HepG2 (cell line): ENCODE measurements at regions not wholly inside any gene's neighbourhood (a gene's known extent, or its start where the extent isn't known, plus 50 kb on each side); places are given as distances from the start of the nearest gene placed in this dataset.

Source experiments
- ATAC-seq: fragments of 200-7000 bp; cut with Tn5 transposase; 3 replicates; pipeline ENCODE4 v1.9.1; 2020; ENCODE audit warnings: mild to moderate bottlenecking, moderate library complexity
- BruUV-seq: library from RNA; stranded (reverse); fragments of 400-500 nt; replicated peaks from 2 replicates; lab custom pipeline; 2021; lab: Mats Ljungman, UMichigan
- CTCF ChIA-PET: fragments of 300-600 bp; formaldehyde crosslinking; extraction: SDS; loops from one replicate; lab custom pipeline; 2021; ENCODE audit warnings: low total read pairs, inconsistent platforms, low intra/inter-chr PET ratio; lab: Yijun Ruan, JAX
- POLR2A ChIA-PET: fragments of 350-600 bp; sonication (Branson Sonifier 250); formaldehyde crosslinking; loops from one replicate; lab custom pipeline; 2020; ENCODE audit warnings: antibody characterized with exemption, inconsistent platforms; lab: Yijun Ruan, JAX
- DNase-seq: peaks from one replicate; pipeline ENCODE4 v3.0.0-alpha.2; 2015; ENCODE audit warnings: low spot score
- FAIRE-seq: peaks from 3 replicates; lab custom pipeline; 2011; peaks lifted over from hg19 to GRCh38; lab: Jason Lieb, UNC
- H2AFZ ChIP-seq: one replicate; pipeline ENCODE4 v1.6.1; 2011; ENCODE audit warnings: low read length, inconsistent platforms
- H3K27ac ChIP-seq: fragments of 300-600 bp; 3 replicates; pipeline ENCODE4 v1.8.0; 2011; ENCODE audit warnings: mixed run types, mild to moderate bottlenecking, mixed read lengths, low read length, inconsistent platforms; ENCODE audit not compliant: insufficient read depth; ENCODE audit errors: extremely low read length
- H3K27me3 ChIP-seq, 2 experiments: fragments of 200-600 bp in 1 of 2; 2 replicates in 1 of 2; 3 replicates in 1 of 2; pipeline versions ENCODE4 v1.6.0 to v1.8.0; 2011; ENCODE audit warnings: low read length in 2 of 2, mild to moderate bottlenecking in 2 of 2, moderate library complexity in 2 of 2, inconsistent platforms in 1 of 2; ENCODE audit not compliant: insufficient read depth in 2 of 2, control insufficient read depth in 1 of 2
- H3K36me3 ChIP-seq, 2 experiments: fragments of 200-600 bp in 1 of 2; replicated peaks in 1 of 2; 2 replicates in 1 of 2; 3 replicates in 1 of 2; pipeline versions ENCODE4 v1.5.1 to v1.8.0; 2011; ENCODE audit warnings: low read length in 2 of 2, inconsistent platforms in 1 of 2; ENCODE audit not compliant: insufficient read depth in 2 of 2, control insufficient read depth in 1 of 2
- H3K4me1 ChIP-seq: 2 replicates; pipeline ENCODE4 v1.5.1; 2012; ENCODE audit warnings: low read length, inconsistent platforms; ENCODE audit not compliant: insufficient read depth
- H3K4me2 ChIP-seq: 2 replicates; pipeline ENCODE4 v1.6.0; 2011; ENCODE audit warnings: low read depth, low read length, inconsistent platforms
- H3K4me3 ChIP-seq, 3 experiments: fragments of 200-600 bp in 1 of 3; sonication (generic), shearing (Covaris generic) in 1 of 3; replicated peaks in 1 of 3; 2 replicates each; pipeline ENCODE4 v1.5.1; 2011 to 2016; ENCODE audit warnings: low read length in 3 of 3, inconsistent platforms in 2 of 3, low read depth in 2 of 3, mild to moderate bottlenecking in 2 of 3, control low read depth in 1 of 3, mixed read lengths in 1 of 3; ENCODE audit not compliant: insufficient read depth in 1 of 3
- H3K79me2 ChIP-seq: one replicate; pipeline ENCODE4 v1.6.1; 2011; ENCODE audit warnings: low read length, inconsistent platforms; ENCODE audit not compliant: insufficient read depth
- H3K9ac ChIP-seq: 2 replicates; pipeline ENCODE4 v1.6.0; 2011; ENCODE audit warnings: mild to moderate bottlenecking, low read depth, low read length, inconsistent platforms; ENCODE audit not compliant: insufficient read depth
- H3K9me3 ChIP-seq: 2 replicates; pipeline ENCODE4 v1.5.1; 2012; ENCODE audit warnings: mild to moderate bottlenecking, low read length
- H4K20me1 ChIP-seq: 2 replicates; pipeline ENCODE4 v1.6.0; 2011; ENCODE audit warnings: inconsistent platforms, mild to moderate bottlenecking, low read length, moderate library complexity; ENCODE audit not compliant: insufficient read depth
- AGO2 ChIP-seq: fragments of 200-400 bp; formaldehyde crosslinking; optimal IDR thresholded peaks from 2 replicates; pipeline ENCODE3; 2017; ENCODE audit warnings: mild to moderate bottlenecking, low read depth, low read length, moderate library complexity
- FOXK1 ChIP-seq: sonication (generic); formaldehyde crosslinking; IDR thresholded peaks from 2 replicates; pipeline ENCODE4 v1.4.0; 2020; ENCODE audit warnings: low read depth, missing genetic modification reagents, borderline replicate concordance
- JUND ChIP-seq: sonication (generic); formaldehyde crosslinking; IDR thresholded peaks from 2 replicates; pipeline ENCODE4 v1.8.0; 2022; ENCODE audit warnings: mild to moderate bottlenecking, missing genetic modification reagents
- MTF1 ChIP-seq: sonication (generic); formaldehyde crosslinking; IDR thresholded peaks from 2 replicates; pipeline ENCODE4 v1.5.0; 2020; ENCODE audit warnings: missing genetic modification reagents
- SUZ12 ChIP-seq: fragments of 150-350 bp; IDR thresholded peaks from 2 replicates; pipeline ENCODE4 v1.6.1; 2014; ENCODE audit warnings: low read depth, low read length
- ZFP36L2 ChIP-seq: sonication (generic); formaldehyde crosslinking; IDR thresholded peaks from 2 replicates; pipeline ENCODE4 v1.4.0; 2020; ENCODE audit warnings: missing genetic modification reagents
- ZNF138 ChIP-seq: sonication (generic); formaldehyde crosslinking; IDR thresholded peaks from 2 replicates; pipeline ENCODE4 v1.5.0; 2020; ENCODE audit warnings: mild to moderate bottlenecking, low read depth, missing genetic modification reagents
- ZNF251 ChIP-seq: sonication (generic); formaldehyde crosslinking; IDR thresholded peaks from 2 replicates; pipeline ENCODE4 v1.9.0; 2021; ENCODE audit warnings: mild to moderate bottlenecking, missing genetic modification reagents
- ZNF44 ChIP-seq: sonication (generic); formaldehyde crosslinking; IDR thresholded peaks from 2 replicates; pipeline ENCODE4 v1.5.1; 2020; ENCODE audit warnings: mild to moderate bottlenecking, missing genetic modification reagents
- ZNF629 ChIP-seq: sonication (generic); formaldehyde crosslinking; conservative IDR thresholded peaks from 2 replicates; pipeline ENCODE4 v1.5.0; 2020; ENCODE audit warnings: missing genetic modification reagents
- ZSCAN22 ChIP-seq: sonication (generic); formaldehyde crosslinking; IDR thresholded peaks from 2 replicates; pipeline ENCODE4 v1.4.0; 2020; ENCODE audit warnings: mild to moderate bottlenecking, missing genetic modification reagents
- WGBS: methylation state at CpG from one replicate; pipeline ENCODE4 v1.1.6; 2017; ENCODE audit warnings: low lambda C conversion rate; 5-methylcytosine and 5-hydroxymethylcytosine counted together
- in situ Hi-C: cut with HindIII; loops from 2 replicates; pipeline ENCODE4 v1.10.0; 2017; ENCODE audit warnings: low pct_unique_long_range_greater_than_20kb; ENCODE audit not compliant: extremely low pct_ligation_motif_present
- intact Hi-C: fragments of 100-400 bp; cut with micrococcal nuclease; formaldehyde crosslinking; loops from one replicate; pipeline ENCODE4 v1.10.0; 2022; ENCODE audit not compliant: unreplicated experiment
- TF ChIP-seq, protein P1 (sequence below): IDR thresholded peaks from 2 replicates; pipeline ENCODE4 v1.6.1; 2016; ENCODE audit warnings: missing compliant biosample characterization, missing genetic modification reagents, borderline replicate concordance
- TF ChIP-seq, protein P2 (sequence below): sonication (generic); formaldehyde crosslinking; IDR thresholded peaks from 2 replicates; pipeline ENCODE4 v1.5.0; 2020; ENCODE audit warnings: mild to moderate bottlenecking, missing genetic modification reagents, borderline replicate concordance
- TF ChIP-seq, protein P3 (sequence below): sonication (generic); formaldehyde crosslinking; IDR thresholded peaks from 2 replicates; pipeline ENCODE4 v1.5.0; 2020; ENCODE audit warnings: missing genetic modification reagents
- TF ChIP-seq, protein P4 (sequence below): sonication (generic); formaldehyde crosslinking; IDR thresholded peaks from 2 replicates; pipeline ENCODE4 v1.4.0; 2020; ENCODE audit warnings: missing genetic modification reagents

DNA sequence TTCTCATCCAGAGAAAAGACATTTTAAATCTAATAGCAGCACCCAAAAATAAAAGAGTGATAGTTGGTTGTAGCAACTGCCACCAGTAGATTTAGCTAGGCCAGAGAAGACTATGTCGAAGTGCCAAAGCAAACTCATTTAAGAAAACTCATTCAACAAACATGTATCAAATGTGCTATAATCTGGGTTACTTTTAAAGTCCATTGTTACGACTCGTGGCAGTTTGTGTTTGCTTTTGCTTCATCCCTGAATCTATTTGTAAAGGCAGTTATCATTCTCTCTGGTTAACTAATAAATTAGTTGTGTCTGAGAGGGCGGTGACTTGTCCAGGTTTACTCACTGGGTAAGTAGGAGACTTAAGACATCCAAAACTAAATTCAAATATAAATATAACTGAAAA is 159.4 kb downstream of the ZIC4 start:
- Histone ChIP-seq H4K20me1 (no peaks in the 10 kb centered on the region), H2AFZ (no peak overlapping the region), H3K79me2 (no peaks in the 10 kb centered on the region), H3K4me2 (no peak overlapping the region), H3K36me3 (no peaks in the 10 kb centered on the region), H3K27me3 (no peaks in the 10 kb centered on the region), H3K27ac (no peak overlapping the region), H3K4me1 (no peaks in the 10 kb centered on the region), H3K9me3 (no peaks in the 10 kb centered on the region), H3K4me3 (no peak overlapping the region), H3K9ac (no peak overlapping the region)
- no TSS peak for BruUV-seq
- ATAC-seq (no peak), FAIRE-seq (no peak), DNase-seq (no peak)
- in situ Hi-C loops, result no loop called here
- WGBS, result 18% methylated on average over 4 of the region's 4 CpGs
- POLR2A ChIA-PET, result no interaction called here
- CTCF ChIA-PET, result no interaction called here
- intact Hi-C loops, result no loop called here
- TF ChIP-seq FOXK1 (CRISPR knock-in tag), result no peak
- TF ChIP-seq, protein P1, sequence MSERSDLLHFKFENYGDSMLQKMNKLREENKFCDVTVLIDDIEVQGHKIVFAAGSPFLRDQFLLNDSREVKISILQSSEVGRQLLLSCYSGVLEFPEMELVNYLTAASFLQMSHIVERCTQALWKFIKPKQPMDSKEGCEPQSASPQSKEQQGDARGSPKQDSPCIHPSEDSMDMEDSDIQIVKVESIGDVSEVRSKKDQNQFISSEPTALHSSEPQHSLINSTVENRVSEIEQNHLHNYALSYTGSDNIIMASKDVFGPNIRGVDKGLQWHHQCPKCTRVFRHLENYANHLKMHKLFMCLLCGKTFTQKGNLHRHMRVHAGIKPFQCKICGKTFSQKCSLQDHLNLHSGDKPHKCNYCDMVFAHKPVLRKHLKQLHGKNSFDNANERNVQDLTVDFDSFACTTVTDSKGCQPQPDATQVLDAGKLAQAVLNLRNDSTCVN, result no peak
- TF ChIP-seq SUZ12, result no peak
- no peak for TF ChIP-seq ZNF251 (CRISPR knock-in tag)
- TF ChIP-seq, protein P2, sequence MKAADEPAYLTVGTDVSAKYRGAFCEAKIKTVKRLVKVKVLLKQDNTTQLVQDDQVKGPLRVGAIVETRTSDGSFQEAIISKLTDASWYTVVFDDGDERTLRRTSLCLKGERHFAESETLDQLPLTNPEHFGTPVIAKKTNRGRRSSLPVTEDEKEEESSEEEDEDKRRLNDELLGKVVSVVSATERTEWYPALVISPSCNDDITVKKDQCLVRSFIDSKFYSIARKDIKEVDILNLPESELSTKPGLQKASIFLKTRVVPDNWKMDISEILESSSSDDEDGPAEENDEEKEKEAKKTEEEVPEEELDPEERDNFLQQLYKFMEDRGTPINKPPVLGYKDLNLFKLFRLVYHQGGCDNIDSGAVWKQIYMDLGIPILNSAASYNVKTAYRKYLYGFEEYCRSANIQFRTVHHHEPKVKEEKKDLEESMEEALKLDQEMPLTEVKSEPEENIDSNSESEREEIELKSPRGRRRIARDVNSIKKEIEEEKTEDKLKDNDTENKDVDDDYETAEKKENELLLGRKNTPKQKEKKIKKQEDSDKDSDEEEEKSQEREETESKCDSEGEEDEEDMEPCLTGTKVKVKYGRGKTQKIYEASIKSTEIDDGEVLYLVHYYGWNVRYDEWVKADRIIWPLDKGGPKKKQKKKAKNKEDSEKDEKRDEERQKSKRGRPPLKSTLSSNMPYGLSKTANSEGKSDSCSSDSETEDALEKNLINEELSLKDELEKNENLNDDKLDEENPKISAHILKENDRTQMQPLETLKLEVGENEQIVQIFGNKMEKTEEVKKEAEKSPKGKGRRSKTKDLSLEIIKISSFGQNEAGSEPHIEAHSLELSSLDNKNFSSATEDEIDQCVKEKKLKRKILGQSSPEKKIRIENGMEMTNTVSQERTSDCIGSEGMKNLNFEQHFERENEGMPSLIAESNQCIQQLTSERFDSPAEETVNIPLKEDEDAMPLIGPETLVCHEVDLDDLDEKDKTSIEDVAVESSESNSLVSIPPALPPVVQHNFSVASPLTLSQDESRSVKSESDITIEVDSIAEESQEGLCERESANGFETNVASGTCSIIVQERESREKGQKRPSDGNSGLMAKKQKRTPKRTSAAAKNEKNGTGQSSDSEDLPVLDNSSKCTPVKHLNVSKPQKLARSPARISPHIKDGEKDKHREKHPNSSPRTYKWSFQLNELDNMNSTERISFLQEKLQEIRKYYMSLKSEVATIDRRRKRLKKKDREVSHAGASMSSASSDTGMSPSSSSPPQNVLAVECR (CRISPR knock-in tag), result no peak
- TF ChIP-seq ZNF138, result no peak
- TF ChIP-seq ZSCAN22, result no peak
- TF ChIP-seq, protein P3, sequence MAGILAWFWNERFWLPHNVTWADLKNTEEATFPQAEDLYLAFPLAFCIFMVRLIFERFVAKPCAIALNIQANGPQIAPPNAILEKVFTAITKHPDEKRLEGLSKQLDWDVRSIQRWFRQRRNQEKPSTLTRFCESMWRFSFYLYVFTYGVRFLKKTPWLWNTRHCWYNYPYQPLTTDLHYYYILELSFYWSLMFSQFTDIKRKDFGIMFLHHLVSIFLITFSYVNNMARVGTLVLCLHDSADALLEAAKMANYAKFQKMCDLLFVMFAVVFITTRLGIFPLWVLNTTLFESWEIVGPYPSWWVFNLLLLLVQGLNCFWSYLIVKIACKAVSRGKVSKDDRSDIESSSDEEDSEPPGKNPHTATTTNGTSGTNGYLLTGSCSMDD (CRISPR knock-in tag), result no peak
- no peak for TF ChIP-seq ZNF629
- no peak for TF ChIP-seq AGO2
- TF ChIP-seq JUND, result no peak
- TF ChIP-seq MTF1 (CRISPR knock-in tag), result no peak
- TF ChIP-seq ZFP36L2 (CRISPR knock-in tag), result no peak
- no peak for TF ChIP-seq ZNF44 (CRISPR knock-in tag)
- TF ChIP-seq, protein P4, sequence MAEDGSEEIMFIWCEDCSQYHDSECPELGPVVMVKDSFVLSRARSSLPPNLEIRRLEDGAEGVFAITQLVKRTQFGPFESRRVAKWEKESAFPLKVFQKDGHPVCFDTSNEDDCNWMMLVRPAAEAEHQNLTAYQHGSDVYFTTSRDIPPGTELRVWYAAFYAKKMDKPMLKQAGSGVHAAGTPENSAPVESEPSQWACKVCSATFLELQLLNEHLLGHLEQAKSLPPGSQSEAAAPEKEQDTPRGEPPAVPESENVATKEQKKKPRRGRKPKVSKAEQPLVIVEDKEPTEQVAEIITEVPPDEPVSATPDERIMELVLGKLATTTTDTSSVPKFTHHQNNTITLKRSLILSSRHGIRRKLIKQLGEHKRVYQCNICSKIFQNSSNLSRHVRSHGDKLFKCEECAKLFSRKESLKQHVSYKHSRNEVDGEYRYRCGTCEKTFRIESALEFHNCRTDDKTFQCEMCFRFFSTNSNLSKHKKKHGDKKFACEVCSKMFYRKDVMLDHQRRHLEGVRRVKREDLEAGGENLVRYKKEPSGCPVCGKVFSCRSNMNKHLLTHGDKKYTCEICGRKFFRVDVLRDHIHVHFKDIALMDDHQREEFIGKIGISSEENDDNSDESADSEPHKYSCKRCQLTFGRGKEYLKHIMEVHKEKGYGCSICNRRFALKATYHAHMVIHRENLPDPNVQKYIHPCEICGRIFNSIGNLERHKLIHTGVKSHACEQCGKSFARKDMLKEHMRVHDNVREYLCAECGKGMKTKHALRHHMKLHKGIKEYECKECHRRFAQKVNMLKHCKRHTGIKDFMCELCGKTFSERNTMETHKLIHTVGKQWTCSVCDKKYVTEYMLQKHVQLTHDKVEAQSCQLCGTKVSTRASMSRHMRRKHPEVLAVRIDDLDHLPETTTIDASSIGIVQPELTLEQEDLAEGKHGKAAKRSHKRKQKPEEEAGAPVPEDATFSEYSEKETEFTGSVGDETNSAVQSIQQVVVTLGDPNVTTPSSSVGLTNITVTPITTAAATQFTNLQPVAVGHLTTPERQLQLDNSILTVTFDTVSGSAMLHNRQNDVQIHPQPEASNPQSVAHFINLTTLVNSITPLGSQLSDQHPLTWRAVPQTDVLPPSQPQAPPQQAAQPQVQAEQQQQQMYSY (CRISPR knock-in tag), result no peak
